ENCODE measurements at regions not wholly inside any gene's neighbourhood (a gene's known extent, or its start where the extent isn't known, plus 50 kb on each side); places are given as distances from the start of the nearest gene placed in this dataset.

DNA sequence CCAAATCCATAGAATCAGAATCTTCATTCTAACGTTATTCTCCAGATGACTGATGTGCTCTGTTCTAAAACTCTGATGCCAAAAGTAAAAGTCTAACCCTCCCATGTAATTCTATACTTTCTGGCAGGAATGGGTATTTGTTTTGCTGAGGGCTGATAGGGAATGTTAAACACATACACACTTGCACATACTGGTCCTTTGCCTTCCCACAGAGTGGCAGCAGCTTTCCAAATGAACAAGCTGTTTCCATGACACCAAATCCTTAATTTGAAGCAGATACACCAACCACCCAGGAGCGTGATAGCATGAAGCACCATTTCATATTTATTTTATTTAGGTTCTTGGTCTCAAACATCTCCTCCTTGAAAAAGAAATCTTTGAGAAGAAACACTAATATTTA is 155.5 kb upstream of the PRDX4 start:
- TF ChIP-seq POLR2A (IDR thresholded peaks at IDR 0.05; ENCODE audit: low read depth, low read length) (no peak), JUN (IDR thresholded peaks at IDR 0.05; ENCODE audit: borderline replicate concordance, insufficient read depth, insufficient read length, low read depth) (no peak)
- TF ChIP-seq, protein P1, sequence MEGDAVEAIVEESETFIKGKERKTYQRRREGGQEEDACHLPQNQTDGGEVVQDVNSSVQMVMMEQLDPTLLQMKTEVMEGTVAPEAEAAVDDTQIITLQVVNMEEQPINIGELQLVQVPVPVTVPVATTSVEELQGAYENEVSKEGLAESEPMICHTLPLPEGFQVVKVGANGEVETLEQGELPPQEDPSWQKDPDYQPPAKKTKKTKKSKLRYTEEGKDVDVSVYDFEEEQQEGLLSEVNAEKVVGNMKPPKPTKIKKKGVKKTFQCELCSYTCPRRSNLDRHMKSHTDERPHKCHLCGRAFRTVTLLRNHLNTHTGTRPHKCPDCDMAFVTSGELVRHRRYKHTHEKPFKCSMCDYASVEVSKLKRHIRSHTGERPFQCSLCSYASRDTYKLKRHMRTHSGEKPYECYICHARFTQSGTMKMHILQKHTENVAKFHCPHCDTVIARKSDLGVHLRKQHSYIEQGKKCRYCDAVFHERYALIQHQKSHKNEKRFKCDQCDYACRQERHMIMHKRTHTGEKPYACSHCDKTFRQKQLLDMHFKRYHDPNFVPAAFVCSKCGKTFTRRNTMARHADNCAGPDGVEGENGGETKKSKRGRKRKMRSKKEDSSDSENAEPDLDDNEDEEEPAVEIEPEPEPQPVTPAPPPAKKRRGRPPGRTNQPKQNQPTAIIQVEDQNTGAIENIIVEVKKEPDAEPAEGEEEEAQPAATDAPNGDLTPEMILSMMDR (IDR thresholded peaks at IDR 0.05; ENCODE audit: extremely low read depth in 1 of 2, insufficient read depth in 1 of 2, low read depth in 1 of 2, low read length in 2 of 2), result no peak

All from endothelial cell of umbilical vein (primary cell).